ENCODE measurements at regions not wholly inside any gene's neighbourhood (a gene's known extent, or its start where the extent isn't known, plus 50 kb on each side); places are given as distances from the start of the nearest gene placed in this dataset.

DNA sequence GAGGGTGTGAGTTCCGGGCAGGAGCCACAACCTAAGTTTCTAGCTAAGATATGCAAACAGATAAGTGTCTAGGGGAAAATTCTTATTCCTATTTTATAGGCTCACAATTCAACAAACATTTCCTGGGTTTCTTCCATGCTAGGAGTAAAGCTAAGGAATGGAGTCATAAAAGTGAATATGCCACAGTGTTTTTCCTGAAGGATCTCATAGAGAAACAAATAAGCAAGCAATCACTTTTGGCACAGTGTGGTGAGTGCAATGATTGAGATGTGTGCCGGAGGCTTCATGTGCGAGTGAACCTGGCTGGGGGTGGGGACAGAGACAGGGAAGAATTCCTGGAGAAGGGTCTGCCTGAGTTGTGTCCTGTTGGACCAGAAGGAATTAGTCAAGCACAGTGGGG lies 147.4 kb downstream of the TENT5C start:
- no peak overlapping the region for H3K4me3 ChIP-seq (ENCODE audit: extremely low read depth in 1 of 4, insufficient read depth in 2 of 4, low read depth in 3 of 4, low read length in 4 of 4)
- no peak overlapping the region for H3K18ac ChIP-seq (ENCODE audit: extremely low read depth, low read length)
- H3K27ac ChIP-seq (ENCODE audit: low read depth, low read length): no peak overlapping the region
- H3K79me2 ChIP-seq (ENCODE audit: control insufficient read depth in 1 of 2, insufficient read depth in 2 of 2, low read length in 2 of 2): no peaks in the 10 kb centered on the region
- H4K91ac ChIP-seq (replicated peaks; ENCODE audit: insufficient read length, low read length): no peak overlapping the region
- no peak overlapping the region for H3K23ac ChIP-seq (ENCODE audit: insufficient read length)
- H3K4me1 ChIP-seq (replicated peaks in 1 of 4; ENCODE audit: control insufficient read depth in 3 of 4, insufficient read depth in 4 of 4, low read length in 3 of 4): no peaks in the 10 kb centered on the region
- no peak overlapping the region for H3K56ac ChIP-seq (replicated peaks; ENCODE audit: insufficient read length, low read depth, low read length)
- no peak overlapping the region for H3K4me2 ChIP-seq (ENCODE audit: insufficient read depth in 1 of 2, low read depth in 2 of 2, low read length in 2 of 2)
- no peaks in the 10 kb centered on the region for H3K79me1 ChIP-seq (ENCODE audit: low read depth, low read length)
- H2AFZ ChIP-seq (ENCODE audit: low read length): no peak overlapping the region
- H4K5ac ChIP-seq (ENCODE audit: insufficient read length, low read depth, low read length): no peak overlapping the region
- H3K23me2 ChIP-seq (ENCODE audit: low read depth, low read length): peaks cover 2% of the 10 kb centered on the region; the same call in 1 of the 2 replicates
- no peaks in the 10 kb centered on the region for H3K9me3 ChIP-seq (ENCODE audit: insufficient read depth in 2 of 2, low read depth in 1 of 2, low read length in 1 of 2)
- no peaks in the 10 kb centered on the region for H4K20me1 ChIP-seq (replicated peaks in 1 of 2; ENCODE audit: control insufficient read depth in 1 of 2, insufficient read depth in 2 of 2, low read length in 2 of 2)
- no peak overlapping the region for H2AK5ac ChIP-seq (ENCODE audit: low read depth, low read length)
- no peak overlapping the region for H3K4ac ChIP-seq (replicated peaks; ENCODE audit: insufficient read length, low read depth, low read length)
- H3K36me3 ChIP-seq (ENCODE audit: control insufficient read depth in 2 of 4, insufficient read depth in 4 of 4, low read length in 3 of 4): no peaks in the 10 kb centered on the region
- H2BK12ac ChIP-seq (ENCODE audit: low read depth, low read length): 0 out of 2 replicates have a peak overlapping the region, but pooled peaks have one; percentile 50
- H2BK120ac ChIP-seq (replicated peaks; ENCODE audit: low read depth, low read length): no peak overlapping the region
- H4K8ac ChIP-seq (ENCODE audit: extremely low read depth, insufficient read depth, low read length): peak overlapping the region; percentile 6; the same call in 1 of the 2 replicates
- no peak overlapping the region for H3K14ac ChIP-seq (ENCODE audit: insufficient read length)
- ChIA-PET POLR2A (ENCODE audit: partially characterized antibody) (no interaction called here), CTCF (ENCODE audit: partially characterized antibody) (interaction anchor here (0.9 to 10.2 kb wide), 18 partner anchors 16 to 239 kb away, joined by 3 to 128 read pairs (median 6); no protein-coding TSS in a partner anchor)
- WGBS, 2 experiments (ENCODE audit: extremely low coverage in 1 of 2, insufficient coverage in 1 of 2, insufficient read length in 1 of 2, insufficient replicate concordance in 2 of 2, low coverage in 1 of 2, low lambda C conversion rate in 2 of 2, missing lambda C conversion rate in 1 of 2): 88% methylated on average over 2 of the region's 3 CpGs; no CpG with 5 or more reads in 1 of the 2 experiments
- no peak overlapping the region for H2BK20ac ChIP-seq (ENCODE audit: low read length)
- H2BK15ac ChIP-seq (ENCODE audit: low read length): peak overlapping the region; percentile 66; the same call in 1 of the 2 replicates
- no peak overlapping the region for H2BK5ac ChIP-seq (ENCODE audit: low read depth, low read length)
- no peaks in the 10 kb centered on the region for H3K27me3 ChIP-seq (replicated peaks in 1 of 4; ENCODE audit: control insufficient read depth in 3 of 4, extremely low read depth in 1 of 4, insufficient read depth in 3 of 4, low read length in 3 of 4)
- no peak for DNase-seq (ENCODE audit: low read depth in 1 of 2, low spot score in 2 of 2)
- FAIRE-seq: no peak
- no peak overlapping the region for H3K9ac ChIP-seq (replicated peaks in 1 of 4; ENCODE audit: extremely low read depth in 1 of 4, low read depth in 3 of 4, low read length in 3 of 4)
- TF ChIP-seq EZH2 (IDR thresholded peaks at IDR 0.05; ENCODE audit: low read depth, low read length, severe bottlenecking): no peak
- TF ChIP-seq BRCA1 (IDR thresholded peaks at IDR 0.05; ENCODE audit: low read depth, low read length): no peak
- no peak for TF ChIP-seq EP300 (IDR thresholded peaks at IDR 0.05; ENCODE audit: borderline replicate concordance in 1 of 2, low read depth in 2 of 2, low read length in 2 of 2)
- TF ChIP-seq CHD2 (IDR thresholded peaks at IDR 0.05; ENCODE audit: low read length): no peak
- TF ChIP-seq, protein P1, sequence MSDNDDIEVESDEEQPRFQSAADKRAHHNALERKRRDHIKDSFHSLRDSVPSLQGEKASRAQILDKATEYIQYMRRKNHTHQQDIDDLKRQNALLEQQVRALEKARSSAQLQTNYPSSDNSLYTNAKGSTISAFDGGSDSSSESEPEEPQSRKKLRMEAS (IDR thresholded peaks at IDR 0.05): no peak
- TF ChIP-seq KDM1A (IDR thresholded peaks at IDR 0.05; ENCODE audit: borderline replicate concordance, low read length): no peak
- no peak for TF ChIP-seq SIRT6 (IDR thresholded peaks at IDR 0.05; ENCODE audit: low read length)
- TF ChIP-seq, protein P2, sequence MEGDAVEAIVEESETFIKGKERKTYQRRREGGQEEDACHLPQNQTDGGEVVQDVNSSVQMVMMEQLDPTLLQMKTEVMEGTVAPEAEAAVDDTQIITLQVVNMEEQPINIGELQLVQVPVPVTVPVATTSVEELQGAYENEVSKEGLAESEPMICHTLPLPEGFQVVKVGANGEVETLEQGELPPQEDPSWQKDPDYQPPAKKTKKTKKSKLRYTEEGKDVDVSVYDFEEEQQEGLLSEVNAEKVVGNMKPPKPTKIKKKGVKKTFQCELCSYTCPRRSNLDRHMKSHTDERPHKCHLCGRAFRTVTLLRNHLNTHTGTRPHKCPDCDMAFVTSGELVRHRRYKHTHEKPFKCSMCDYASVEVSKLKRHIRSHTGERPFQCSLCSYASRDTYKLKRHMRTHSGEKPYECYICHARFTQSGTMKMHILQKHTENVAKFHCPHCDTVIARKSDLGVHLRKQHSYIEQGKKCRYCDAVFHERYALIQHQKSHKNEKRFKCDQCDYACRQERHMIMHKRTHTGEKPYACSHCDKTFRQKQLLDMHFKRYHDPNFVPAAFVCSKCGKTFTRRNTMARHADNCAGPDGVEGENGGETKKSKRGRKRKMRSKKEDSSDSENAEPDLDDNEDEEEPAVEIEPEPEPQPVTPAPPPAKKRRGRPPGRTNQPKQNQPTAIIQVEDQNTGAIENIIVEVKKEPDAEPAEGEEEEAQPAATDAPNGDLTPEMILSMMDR (IDR thresholded peaks at IDR 0.05; ENCODE audit: control extremely low read depth in 1 of 3, insufficient read depth in 1 of 3, low read depth in 1 of 3, low read length in 3 of 3): no peak
- no peak for TF ChIP-seq TAF1 (IDR thresholded peaks at IDR 0.05; ENCODE audit: low read depth, low read length)
- TF ChIP-seq CBX8 (IDR thresholded peaks at IDR 0.05; ENCODE audit: borderline replicate concordance, low read depth, low read length): no peak
- no peak for TF ChIP-seq SUZ12 (IDR thresholded peaks at IDR 0.05; ENCODE audit: low read length)
- no peak for TF ChIP-seq JUND (IDR thresholded peaks at IDR 0.05; ENCODE audit: low read length)

Measured in H1 (cell line).